DLD1 (cell line): ENCODE measurements at regions not wholly inside any gene's neighbourhood (a gene's known extent, or its start where the extent isn't known, plus 50 kb on each side); places are given as distances from the start of the nearest gene placed in this dataset.
"Not testable (repeated sequence)": the region's sequence is repeated elsewhere in the genome, so short reads cannot be mapped to it uniquely, and the experiment has no call there.

ENCODE experiments used
- in situ Hi-C: cut with HindIII; loops from 2 replicates; pipeline ENCODE4 v1.10.0; 2017; ENCODE audit warnings: low sequenced_read_pairs

GRCh38 chr4:3636020-3636419, 103.8 kb upstream of the LRPAP1 start:
- in situ Hi-C loops, result not testable (repeated sequence)

GRCh38 chr4:3634894-3635820, 102.9 kb upstream of the LRPAP1 start:
- in situ Hi-C loops, result no loop called here

GRCh38 chr4:3634281-3634857, 102.1 kb upstream of the LRPAP1 start:
- in situ Hi-C loops, result no loop called here

GRCh38 chr4:3633277-3633676, 101.1 kb upstream of the LRPAP1 start:
- in situ Hi-C loops, result not testable (repeated sequence)

DNA sequence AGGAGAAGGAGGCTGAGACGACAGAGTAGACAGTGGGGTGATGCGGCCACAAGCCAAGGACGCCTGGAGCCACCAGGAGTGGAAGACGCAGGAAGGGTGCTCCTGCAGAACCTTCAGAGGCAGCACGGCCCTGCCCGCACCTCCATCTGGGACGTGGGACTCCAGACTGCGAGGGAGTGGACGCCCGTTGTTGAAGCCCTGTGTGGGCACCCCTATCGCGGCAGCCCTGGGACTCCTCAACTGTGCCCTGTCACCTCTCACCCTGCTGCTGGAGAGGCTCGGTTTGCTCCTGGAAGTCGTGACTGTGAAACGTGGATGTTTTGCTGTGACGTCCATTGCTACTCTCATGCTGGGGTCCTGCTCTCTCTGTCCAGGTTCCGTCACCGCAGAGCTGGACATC, 100.6 kb upstream of the LRPAP1 start:
- in situ Hi-C loops, result not testable (repeated sequence)

- in situ Hi-C loops, result not testable (repeated sequence)
These were observed 99.5 kb upstream of the LRPAP1 start for GRCh38 chr4:3631544-3632266.

- in situ Hi-C loops, result no loop called here
These were observed 98.6 kb upstream of the LRPAP1 start for GRCh38 chr4:3630598-3631543.

- in situ Hi-C loops, result no loop called here
These were observed 97.9 kb upstream of the LRPAP1 start for GRCh38 chr4:3630136-3630597.

GRCh38 chr4:3629665-3630064, 97.4 kb upstream of the LRPAP1 start:
- in situ Hi-C loops, result no loop called here

GRCh38 chr4:3629176-3629575, 97.0 kb upstream of the LRPAP1 start:
- in situ Hi-C loops, result not testable (repeated sequence)

DNA sequence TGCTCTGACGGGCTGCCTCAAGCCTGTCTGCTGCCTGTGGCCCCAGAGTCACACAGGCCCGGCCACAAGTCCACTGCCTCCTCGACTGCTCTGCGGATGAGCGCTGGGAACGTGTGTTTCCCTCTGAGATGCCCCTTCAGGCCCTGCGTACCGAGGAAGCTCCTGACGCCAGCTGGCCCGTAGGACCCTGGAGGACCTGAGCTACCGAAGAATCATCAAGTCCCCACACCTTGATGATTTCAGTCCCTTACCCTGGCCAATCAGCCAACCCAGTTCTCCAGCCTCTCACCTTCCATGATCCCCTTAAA, 96.6 kb upstream of the LRPAP1 start:
- in situ Hi-C loops, result no loop called here

DNA sequence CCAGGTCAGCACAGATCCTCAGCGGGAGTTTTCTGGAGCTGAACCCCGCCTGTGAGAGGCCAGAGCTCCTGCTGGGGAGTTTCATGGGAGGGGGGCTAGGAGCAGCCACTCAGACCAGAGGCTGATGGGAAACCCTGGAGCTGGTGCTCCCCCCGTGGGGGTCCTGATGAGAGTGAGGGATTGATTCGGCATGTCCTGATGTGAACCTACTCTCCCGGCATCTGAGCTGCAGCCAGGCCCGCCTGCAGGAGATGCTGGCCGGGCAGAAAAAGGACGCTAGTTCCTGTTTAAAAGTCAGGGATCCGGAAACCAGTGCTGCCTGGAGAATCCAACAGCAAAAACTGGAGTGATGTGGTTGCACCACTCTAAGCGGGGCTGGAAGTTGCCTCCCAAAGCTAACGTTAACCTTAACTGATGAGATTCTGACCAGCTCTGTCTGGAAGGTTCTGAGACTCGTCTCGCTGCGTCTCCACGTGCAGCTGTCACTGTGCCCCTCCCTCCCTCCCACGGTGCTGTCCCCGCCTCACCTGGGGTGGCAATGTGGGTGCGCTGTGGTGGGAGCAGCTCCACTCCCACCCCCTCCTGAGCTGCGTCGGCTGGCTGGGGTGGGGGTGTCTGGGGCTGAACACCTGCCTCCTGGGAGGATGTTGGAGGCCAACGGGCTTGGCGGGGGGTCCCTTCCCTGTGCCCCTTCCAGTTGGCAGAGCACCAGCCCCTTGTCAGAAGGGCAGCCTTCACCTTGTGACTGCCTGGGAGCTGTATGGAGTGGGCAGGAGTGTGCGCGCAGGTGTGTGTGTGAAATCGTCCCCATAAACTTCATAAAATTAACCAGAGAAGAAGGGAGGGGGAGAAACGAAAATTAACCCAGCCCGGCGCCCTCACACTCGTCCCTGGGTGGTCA, 96.0 kb upstream of the LRPAP1 start:
- in situ Hi-C loops, result not testable (repeated sequence)

DNA sequence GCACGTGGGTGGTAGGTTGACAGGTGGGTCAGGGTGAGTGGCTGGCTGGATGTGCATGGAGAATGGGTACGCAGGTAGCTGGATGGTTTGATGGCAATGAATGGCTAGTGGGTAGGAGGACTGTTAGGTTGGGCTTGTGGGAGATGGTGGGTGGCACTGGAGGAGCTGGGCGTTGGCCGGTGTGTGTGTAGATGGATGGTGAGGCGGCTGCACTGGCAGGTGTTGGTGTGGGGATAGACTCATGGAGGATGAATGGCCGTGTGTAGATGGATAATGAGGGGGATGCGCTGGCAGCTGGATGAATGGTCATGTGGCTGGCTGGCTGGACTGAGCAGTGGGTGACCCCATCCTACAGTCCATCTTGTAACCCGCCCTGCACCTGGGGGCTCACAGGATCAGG, 95.2 kb upstream of the LRPAP1 start:
- in situ Hi-C loops, result not testable (repeated sequence)

DNA sequence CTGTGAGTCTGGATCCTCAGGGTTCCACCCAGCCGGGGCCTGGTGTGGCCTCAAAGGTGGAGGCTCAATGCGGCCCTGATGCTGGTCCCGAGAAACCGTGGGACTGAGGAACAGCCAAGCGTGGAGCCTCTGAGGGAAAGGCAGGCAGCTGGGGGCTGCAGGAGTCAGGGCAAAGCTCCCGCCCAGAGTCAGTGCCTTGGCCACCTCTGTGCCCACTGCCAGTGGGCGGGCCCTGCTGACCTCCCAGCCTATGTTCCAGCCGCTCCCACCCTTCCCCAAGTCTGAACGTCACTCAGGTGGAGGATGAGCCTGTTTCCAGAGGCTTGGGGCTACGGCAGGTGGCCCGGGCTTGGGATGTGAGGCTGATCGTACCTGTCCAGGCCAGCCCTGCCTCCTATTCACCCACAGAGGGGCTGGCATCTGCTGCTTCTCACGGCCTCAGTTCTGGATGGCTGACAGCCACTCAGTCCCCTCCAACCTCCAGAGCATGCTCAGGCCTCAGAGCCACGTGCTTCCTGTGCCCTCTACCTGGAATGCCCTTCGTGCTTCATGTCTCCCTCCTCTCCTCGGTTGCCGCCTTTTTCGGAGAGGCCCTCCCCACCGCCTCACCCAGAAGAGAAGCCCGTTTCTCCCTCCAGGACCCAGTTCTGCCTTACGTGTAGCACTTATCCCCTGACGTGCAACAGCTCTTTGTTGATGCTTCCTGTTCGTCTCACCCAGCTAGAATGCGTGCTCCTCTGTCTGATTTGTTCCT, 94.1 kb upstream of the LRPAP1 start:
- in situ Hi-C loops, result not testable (repeated sequence)

- in situ Hi-C loops, result not testable (repeated sequence)
These were observed 93.2 kb upstream of the LRPAP1 start for GRCh38 chr4:3625286-3625875.

- in situ Hi-C loops, result not testable (repeated sequence)
These were observed 91.6 kb upstream of the LRPAP1 start for GRCh38 chr4:3623809-3624329.

DNA sequence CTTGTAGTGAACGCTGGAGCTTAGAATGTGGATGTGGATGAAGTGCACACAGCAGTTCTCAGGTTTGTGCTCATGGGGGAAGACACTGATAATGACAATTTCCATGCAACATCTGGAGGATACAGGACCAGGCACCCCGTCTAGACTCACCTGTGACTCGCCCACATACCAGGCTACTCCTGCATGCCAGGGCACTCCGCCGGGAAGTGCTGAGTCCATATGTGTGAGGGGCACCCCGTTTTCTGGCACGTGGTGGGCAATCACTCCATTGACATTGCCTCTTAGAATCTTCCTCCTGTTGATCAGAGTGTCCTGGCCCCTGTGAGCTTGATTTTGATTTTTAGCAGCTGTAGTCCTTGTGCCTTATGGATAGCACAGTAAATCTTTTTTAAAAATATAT, 90.9 kb upstream of the LRPAP1 start:
- in situ Hi-C loops, result no loop called here

- in situ Hi-C loops, result not testable (repeated sequence)
These were observed 88.1 kb upstream of the LRPAP1 start for GRCh38 chr4:3620365-3620764.
